ENCODE measurements at regions not wholly inside any gene's neighbourhood (a gene's known extent, or its start where the extent isn't known, plus 50 kb on each side); places are given as distances from the start of the nearest gene placed in this dataset.

GRCh38 chr6:14191761-14192160, 74.2 kb downstream of the CD83 start:
- TF ChIP-seq CTCF (IDR thresholded peaks at IDR 0.05) (no peak), MAX (CRISPR knock-in tag; IDR thresholded peaks at IDR 0.05) (no peak), CBFB (CRISPR knock-in tag; IDR thresholded peaks at IDR 0.05; ENCODE audit: low read depth) (no peak), ZNF512 (CRISPR knock-in tag; IDR thresholded peaks at IDR 0.05; ENCODE audit: borderline replicate concordance) (no peak), ZBTB43 (CRISPR knock-in tag; IDR thresholded peaks at IDR 0.05) (no peak), ATF2 (CRISPR knock-in tag; IDR thresholded peaks at IDR 0.05; ENCODE audit: borderline replicate concordance, low read depth) (no peak), ZNF423 (CRISPR knock-in tag; IDR thresholded peaks at IDR 0.05) (no peak)
